GM21515 (cell line): ENCODE measurements at regions not wholly inside any gene's neighbourhood (a gene's known extent, or its start where the extent isn't known, plus 50 kb on each side); places are given as distances from the start of the nearest gene placed in this dataset.

Experiments
- ATAC-seq: cut with Tn5 transposase; IDR thresholded peaks from one replicate; pipeline ENCODE4 v1.9.1; 2021; ENCODE audit not compliant: unreplicated experiment

- ATAC-seq = no peak
Measured at GRCh38 chr17:68749349-68750207, 148.4 kb upstream of the FAM20A start.

GRCh38 chr17:68748381-68748780 is 147.2 kb upstream of the FAM20A start:
- no peak for ATAC-seq

GRCh38 chr17:68740555-68741447 is 139.6 kb upstream of the FAM20A start:
- ATAC-seq = no peak

GRCh38 chr17:68737761-68738443 is 136.7 kb upstream of the FAM20A start:
- no peak for ATAC-seq

- no peak for ATAC-seq
Measured at GRCh38 chr17:68734931-68735330, 133.8 kb upstream of the FAM20A start.

GRCh38 chr17:68734187-68734900 is 133.2 kb upstream of the FAM20A start:
- no peak for ATAC-seq

- ATAC-seq = no peak
Measured at GRCh38 chr17:68733241-68734176, 132.3 kb upstream of the FAM20A start.

GRCh38 chr17:68732301-68732749 is 131.2 kb upstream of the FAM20A start:
- no peak for ATAC-seq

GRCh38 chr17:68731465-68731864 is 130.3 kb upstream of the FAM20A start:
- ATAC-seq = no peak

- ATAC-seq = no peak
Measured at GRCh38 chr17:68719431-68719830, 118.3 kb upstream of the FAM20A start.

GRCh38 chr17:68718926-68719325 is 117.8 kb upstream of the FAM20A start:
- no peak for ATAC-seq

GRCh38 chr17:68718465-68718864 is 117.3 kb upstream of the FAM20A start:
- no peak for ATAC-seq

- no peak for ATAC-seq
Measured at GRCh38 chr17:68714676-68715075, 113.5 kb upstream of the FAM20A start.

- no peak for ATAC-seq
Measured at GRCh38 chr17:68711858-68712257, 110.7 kb upstream of the FAM20A start.

GRCh38 chr17:68710976-68711375 is 109.8 kb upstream of the FAM20A start:
- ATAC-seq = no peak

GRCh38 chr17:68710035-68710780 is 109.0 kb upstream of the FAM20A start:
- no peak for ATAC-seq

- ATAC-seq = no peak
Measured at GRCh38 chr17:68709461-68709860, 108.3 kb upstream of the FAM20A start.

- ATAC-seq = no peak
Measured at GRCh38 chr17:68707031-68707430, 105.9 kb upstream of the FAM20A start.
